OCI-LY3 (cell line): ENCODE measurements at regions not wholly inside any gene's neighbourhood (a gene's known extent, or its start where the extent isn't known, plus 50 kb on each side); places are given as distances from the start of the nearest gene placed in this dataset.

Experiments
- CTCF ChIP-seq: fragments of 200-600, 300-600 bp; sonication (generic); IDR thresholded peaks from 2 replicates; pipeline ENCODE4 v1.5.1; 2014; ENCODE audit warnings: antibody characterized with exemption, low read length, low read depth
- EZH2phosphoT487 ChIP-seq: fragments of 200-600 bp; shearing (Covaris generic); IDR thresholded peaks from 2 replicates; pipeline ENCODE4 v1.6.1; 2018; ENCODE audit warnings: antibody characterized with exemption, mixed run types, low read depth

DNA sequence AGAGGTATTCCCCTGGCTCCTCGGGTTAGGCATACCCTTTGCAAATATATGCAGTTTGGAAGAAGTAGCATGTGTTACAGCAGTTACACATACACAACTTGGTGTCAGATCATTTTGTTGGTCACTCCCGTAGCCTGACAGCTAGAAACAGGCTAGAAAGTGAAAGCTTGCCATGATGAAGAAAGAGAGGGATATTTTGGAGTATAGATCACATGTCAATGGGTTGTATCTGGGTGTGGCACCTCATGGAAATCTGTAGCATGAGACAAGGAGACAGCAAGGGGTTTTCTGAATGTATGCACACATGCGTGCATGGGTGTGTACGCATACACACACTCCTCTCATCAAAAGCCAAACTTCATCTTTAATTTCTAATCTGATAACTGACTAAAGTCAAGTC, 1914.5 kb upstream of the PIK3C3 start:
- TF ChIP-seq CTCF: no peak
- no peak for TF ChIP-seq EZH2phosphoT487
